RWPE2 (cell line): ENCODE measurements at regions not wholly inside any gene's neighbourhood (a gene's known extent, or its start where the extent isn't known, plus 50 kb on each side); places are given as distances from the start of the nearest gene placed in this dataset.
A peak's percentile ranks its signal among the peaks of the same experiment; 100 is the strongest.
"Not testable (repeated sequence)": the region's sequence is repeated elsewhere in the genome, so short reads cannot be mapped to it uniquely, and the experiment has no call there.

Source experiments
- ATAC-seq: fragments of 200-7000 bp; cut with Tn5 transposase; 3 replicates; pipeline ENCODE4 v1.9.1; 2021; ENCODE audit warnings: low read depth
- DNase-seq: peaks from one replicate; pipeline ENCODE4 v3.0.0-alpha.2; 2020; ENCODE audit warnings: low spot score
- H3K27ac ChIP-seq: fragments of 450-650 bp; 2 replicates; pipeline ENCODE4 v1.5.1; 2017; ENCODE audit warnings: mild to moderate bottlenecking; ENCODE audit not compliant: poor library complexity, severe bottlenecking
- H3K27me3 ChIP-seq: fragments of 250-450 bp; sonication (Bioruptor Pico); 2 replicates; pipeline ENCODE4 v1.5.1; 2021; ENCODE audit warnings: mild to moderate bottlenecking, moderate library complexity; ENCODE audit not compliant: insufficient read depth, poor library complexity, severe bottlenecking
- H3K36me3 ChIP-seq: fragments of 250-450 bp; sonication (Bioruptor Pico); 2 replicates; pipeline ENCODE4 v1.5.1; 2020; ENCODE audit warnings: low read depth, mild to moderate bottlenecking, moderate library complexity
- H3K4me1 ChIP-seq: fragments of 250-450 bp; sonication (Bioruptor Pico); 2 replicates; pipeline ENCODE4 v1.5.1; 2021; ENCODE audit warnings: mild to moderate bottlenecking, moderate library complexity; ENCODE audit not compliant: insufficient read depth, poor library complexity, severe bottlenecking
- H3K4me3 ChIP-seq: fragments of 250-450 bp; sonication (Bioruptor Pico); 2 replicates; pipeline ENCODE4 v1.5.1; 2021; ENCODE audit warnings: mild to moderate bottlenecking, moderate library complexity; ENCODE audit not compliant: severe bottlenecking
- H3K9me3 ChIP-seq: fragments of 250-450 bp; sonication (Bioruptor Pico); 2 replicates; pipeline ENCODE4 v1.5.1; 2021; ENCODE audit warnings: mild to moderate bottlenecking, moderate library complexity; ENCODE audit not compliant: severe bottlenecking
- CTCF ChIP-seq: fragments of 450-650 bp; IDR thresholded peaks from one replicate; pipeline ENCODE4 v1.5.1; 2017; ENCODE audit warnings: mild to moderate bottlenecking, moderate library complexity; ENCODE audit not compliant: poor library complexity, severe bottlenecking

DNA sequence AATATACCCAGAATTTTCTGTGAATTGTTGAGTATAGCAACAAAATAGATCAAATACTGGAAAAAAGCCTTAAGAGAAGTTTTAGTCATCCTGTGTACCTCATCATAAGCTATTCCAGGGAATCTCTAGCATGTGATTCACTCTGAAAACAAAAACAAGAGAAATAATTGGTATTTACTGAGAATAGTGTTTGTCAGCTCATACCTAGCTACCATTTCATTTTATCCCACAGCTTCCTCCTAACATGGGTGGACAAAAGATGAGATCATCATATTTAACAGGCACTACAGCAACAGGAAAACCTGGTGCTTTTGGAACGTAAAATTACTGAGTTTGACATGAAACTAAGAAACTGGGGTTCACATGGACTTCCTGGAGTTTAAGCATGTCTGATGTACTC is 753.5 kb upstream of the NECTIN3 start:
- Histone ChIP-seq H3K27ac (no peak overlapping the region), H3K9me3 (no peaks in the 10 kb centered on the region), H3K36me3 (no peaks in the 10 kb centered on the region), H3K4me3 (no peak overlapping the region), H3K4me1 (no peaks in the 10 kb centered on the region), H3K27me3 (no peaks in the 10 kb centered on the region)
- ATAC-seq (0 out of 3 replicates have a peak, but pooled peaks have one; percentile 29), DNase-seq (no peak)
- no peak for TF ChIP-seq CTCF

- no peak for TF ChIP-seq CTCF
- no peak overlapping the region for H3K27ac ChIP-seq
- no peaks in the 10 kb centered on the region for H3K27me3 ChIP-seq
- ATAC-seq, result no peak
- DNase-seq, result no peak
- H3K4me3 ChIP-seq, result no peak overlapping the region
- H3K9me3 ChIP-seq, result no peaks in the 10 kb centered on the region
- no peaks in the 10 kb centered on the region for H3K36me3 ChIP-seq
- H3K4me1 ChIP-seq, result no peaks in the 10 kb centered on the region
Observed at GRCh38 chr3:110323349-110323748, 748.3 kb upstream of the NECTIN3 start.

- Histone ChIP-seq H3K4me3 (no peak overlapping the region), H3K4me1 (no peaks in the 10 kb centered on the region), H3K27ac (no peak overlapping the region), H3K36me3 (no peaks in the 10 kb centered on the region), H3K9me3 (no peaks in the 10 kb centered on the region), H3K27me3 (no peaks in the 10 kb centered on the region)
- DNase-seq (no peak), ATAC-seq (no peak)
- no peak for TF ChIP-seq CTCF
Observed at GRCh38 chr3:110324171-110324705, 747.4 kb upstream of the NECTIN3 start.

- no peak for TF ChIP-seq CTCF
- no peaks in the 10 kb centered on the region for H3K9me3 ChIP-seq
- H3K4me3 ChIP-seq, result no peak overlapping the region
- H3K27me3 ChIP-seq, result no peaks in the 10 kb centered on the region
- no peaks in the 10 kb centered on the region for H3K4me1 ChIP-seq
- no peaks in the 10 kb centered on the region for H3K36me3 ChIP-seq
- ATAC-seq, result no peak
- DNase-seq, result no peak
- H3K27ac ChIP-seq, result no peak overlapping the region
Observed at GRCh38 chr3:110327870-110328269, 743.7 kb upstream of the NECTIN3 start.

DNA sequence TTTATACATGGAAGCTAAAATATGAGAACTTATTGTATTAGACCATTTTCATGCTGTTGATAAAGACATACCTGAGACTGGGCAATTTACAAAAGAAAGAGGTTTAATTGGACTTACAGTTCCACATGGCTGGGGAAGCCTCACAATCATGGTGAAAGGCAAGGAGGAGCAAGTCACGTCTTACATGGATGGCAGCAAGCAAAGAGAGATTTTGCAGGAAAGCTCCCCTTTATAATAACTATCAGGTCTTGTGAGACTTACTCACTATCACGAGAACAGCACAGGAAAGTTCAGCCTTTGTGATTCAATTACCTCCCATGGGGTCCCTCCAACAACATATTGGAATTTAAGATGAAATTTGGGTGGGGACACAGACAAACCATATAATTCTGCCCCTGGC is 740.1 kb upstream of the NECTIN3 start:
- not testable (repeated sequence) for H3K27ac ChIP-seq, H3K36me3 ChIP-seq, DNase-seq, H3K9me3 ChIP-seq, ATAC-seq, H3K4me3 ChIP-seq, H3K27me3 ChIP-seq, H3K4me1 ChIP-seq
